HG03457 (cell line): ENCODE measurements at regions not wholly inside any gene's neighbourhood (a gene's known extent, or its start where the extent isn't known, plus 50 kb on each side); places are given as distances from the start of the nearest gene placed in this dataset.

Source experiments
- ATAC-seq: cut with Tn5 transposase; IDR thresholded peaks from one replicate; pipeline ENCODE4 v1.9.1; 2021; ENCODE audit warnings: moderate number of reproducible peaks; ENCODE audit not compliant: unreplicated experiment

- ATAC-seq = no peak
Observed at GRCh38 chr1:240672132-240672811, 60.3 kb upstream of the GREM2 start.

- ATAC-seq = no peak
Observed at GRCh38 chr1:240667351-240667750, 55.4 kb upstream of the GREM2 start.

- ATAC-seq = no peak
Observed at GRCh38 chr1:240666568-240667198, 54.7 kb upstream of the GREM2 start.

GRCh38 chr1:240663169-240663879 is 51.4 kb upstream of the GREM2 start:
- no peak for ATAC-seq
